Ramos (cell line): ENCODE measurements at regions not wholly inside any gene's neighbourhood (a gene's known extent, or its start where the extent isn't known, plus 50 kb on each side); places are given as distances from the start of the nearest gene placed in this dataset.
"Not testable (repeated sequence)": the region's sequence is repeated elsewhere in the genome, so short reads cannot be mapped to it uniquely, and the experiment has no call there.

ENCODE experiments used
- in situ Hi-C: fragments of 300-500 bp; cut with MboI; formaldehyde crosslinking; loops from one replicate; pipeline ENCODE4 v1.14.3; 2022; ENCODE audit warnings: low sequenced_read_pairs; ENCODE audit not compliant: unreplicated experiment

DNA sequence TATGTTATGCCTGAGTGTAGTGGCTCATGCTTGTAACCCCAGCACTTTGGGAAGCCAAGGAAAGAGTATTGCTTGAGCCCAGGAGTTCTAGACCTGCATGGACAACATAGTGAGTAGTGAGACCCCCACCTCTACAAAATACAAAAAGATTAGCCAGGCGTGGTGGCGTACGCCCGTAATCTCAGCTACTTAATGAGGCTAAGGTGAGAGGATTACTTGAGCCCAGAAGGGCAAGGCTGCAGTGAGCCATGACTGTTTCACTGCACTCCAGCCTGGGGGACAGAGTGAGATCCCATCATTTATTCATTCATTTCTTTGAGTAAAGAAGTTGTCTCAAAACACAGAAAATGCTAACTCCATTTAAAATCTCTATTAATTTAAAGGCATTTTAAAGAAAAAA is 1061.6 kb downstream of the JRKL start:
- in situ Hi-C loops, result no loop called here

DNA sequence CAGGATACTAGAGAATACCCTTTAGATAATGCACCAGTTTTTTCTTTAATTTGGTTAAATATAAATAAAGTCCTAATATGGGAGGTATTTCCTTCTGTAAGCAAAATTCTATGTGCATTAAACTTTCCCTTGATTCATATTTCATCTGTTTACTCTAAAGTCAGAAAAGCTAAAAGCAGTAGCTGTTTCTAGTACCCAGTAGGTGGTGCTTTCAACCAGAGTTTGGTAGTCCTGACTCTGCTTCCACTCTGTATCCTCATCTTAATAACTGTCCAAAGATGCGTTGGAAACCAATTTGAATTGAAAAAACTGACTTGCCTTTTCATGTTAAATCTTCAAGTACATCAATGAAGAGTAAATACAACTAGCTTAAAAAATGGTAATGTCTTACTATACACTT is 1065.2 kb downstream of the JRKL start:
- in situ Hi-C loops, result no loop called here

DNA sequence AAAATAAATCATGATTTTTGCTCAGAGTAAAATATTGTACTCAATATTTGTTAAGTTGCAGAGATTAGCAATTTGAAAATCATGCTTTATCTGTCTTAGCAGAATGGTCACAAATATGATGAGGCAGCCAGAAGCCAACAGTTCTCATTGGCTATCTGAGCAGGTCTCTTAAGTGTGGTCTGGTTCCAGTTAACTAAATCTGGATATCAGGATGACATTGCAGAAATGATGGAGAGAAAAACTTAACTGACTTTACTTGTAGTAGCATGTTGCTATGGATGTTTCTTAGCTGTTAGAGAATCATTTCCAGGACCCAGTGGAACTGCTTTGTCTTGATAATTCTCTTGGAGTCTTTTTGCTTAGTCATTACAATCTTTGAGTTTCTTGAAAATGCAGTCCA is 1070.3 kb downstream of the JRKL start:
- in situ Hi-C loops, result no loop called here

DNA sequence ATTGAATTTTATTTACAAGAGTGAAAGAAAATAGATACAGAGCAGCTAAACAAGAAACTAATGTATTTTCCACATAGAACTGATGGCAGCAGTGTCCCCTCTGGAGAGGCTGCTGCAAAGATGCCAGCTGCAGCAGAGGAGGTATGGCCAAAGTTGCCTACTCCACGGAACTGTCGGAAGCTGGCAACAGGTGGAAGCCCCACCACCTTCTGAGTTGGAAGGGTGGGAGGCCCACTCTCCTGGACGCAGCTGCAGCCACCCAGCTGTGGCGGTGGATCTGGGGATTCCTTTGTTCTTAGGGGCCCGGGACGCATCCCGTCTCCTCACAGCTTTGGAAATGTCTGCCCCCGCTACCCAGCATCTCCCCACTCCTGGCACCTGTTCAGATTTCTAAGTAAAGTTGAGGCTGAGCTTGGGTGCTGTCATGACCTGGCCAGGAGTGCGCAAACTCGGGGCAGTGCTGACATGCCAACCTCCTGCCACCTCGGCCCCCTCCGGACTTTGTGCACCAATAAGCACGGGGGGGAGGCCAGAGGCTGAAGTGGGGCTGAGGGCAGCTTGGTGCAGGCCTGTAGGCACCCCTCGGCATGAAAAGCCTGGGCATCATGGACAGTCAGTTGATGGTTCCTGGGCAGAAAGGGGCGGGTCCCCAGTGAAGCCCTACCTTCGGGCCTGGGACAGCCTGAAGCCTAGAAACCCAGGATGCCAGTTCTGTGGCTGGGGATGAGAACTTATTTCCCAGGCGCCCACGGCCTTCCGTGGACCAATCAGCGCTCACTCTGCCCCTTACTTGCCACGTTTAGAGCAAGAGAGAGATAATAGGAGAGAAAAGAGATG is 1071.4 kb downstream of the JRKL start:
- in situ Hi-C loops, result no loop called here

DNA sequence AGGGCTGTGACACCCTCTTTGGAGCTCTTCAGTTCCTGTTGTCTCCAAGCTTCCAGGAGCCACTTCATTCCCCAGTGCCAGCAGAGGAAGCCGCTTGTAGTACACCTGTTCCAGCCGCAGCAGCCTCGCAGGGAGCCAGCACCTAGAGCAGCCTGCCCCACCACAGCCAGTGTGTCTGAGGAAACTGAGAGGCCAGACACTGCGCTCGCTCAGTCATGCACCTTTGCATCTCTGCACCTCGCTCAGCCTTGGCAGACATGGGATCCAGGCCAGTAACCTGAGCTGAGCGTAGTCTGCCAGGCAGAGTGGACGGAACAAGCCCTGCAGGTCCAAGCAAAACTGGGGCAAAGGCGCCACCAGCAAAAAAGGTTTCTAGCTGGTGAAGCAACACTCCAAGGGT is 1072.1 kb downstream of the JRKL start:
- in situ Hi-C loops, result no loop called here

DNA sequence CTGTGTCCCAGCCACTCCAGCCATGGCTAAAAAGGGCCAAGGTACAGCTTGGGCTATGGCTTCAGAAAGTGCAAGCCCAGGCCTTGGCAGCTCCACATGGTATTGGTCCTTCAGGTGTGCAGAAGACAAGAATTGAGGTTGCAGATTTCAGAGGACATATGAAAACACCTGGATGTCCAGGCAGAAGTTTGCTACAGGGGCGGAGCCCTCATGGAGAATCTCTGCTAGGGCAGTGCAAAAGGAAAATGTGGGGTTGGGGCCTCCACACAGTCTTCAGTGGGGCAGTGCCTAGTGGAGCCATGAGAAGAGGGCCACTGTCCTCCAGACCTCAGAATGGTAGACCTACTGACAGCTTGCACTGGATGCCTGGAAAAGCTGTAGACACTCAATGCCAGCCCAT is 1074.1 kb downstream of the JRKL start:
- in situ Hi-C loops, result no loop called here

DNA sequence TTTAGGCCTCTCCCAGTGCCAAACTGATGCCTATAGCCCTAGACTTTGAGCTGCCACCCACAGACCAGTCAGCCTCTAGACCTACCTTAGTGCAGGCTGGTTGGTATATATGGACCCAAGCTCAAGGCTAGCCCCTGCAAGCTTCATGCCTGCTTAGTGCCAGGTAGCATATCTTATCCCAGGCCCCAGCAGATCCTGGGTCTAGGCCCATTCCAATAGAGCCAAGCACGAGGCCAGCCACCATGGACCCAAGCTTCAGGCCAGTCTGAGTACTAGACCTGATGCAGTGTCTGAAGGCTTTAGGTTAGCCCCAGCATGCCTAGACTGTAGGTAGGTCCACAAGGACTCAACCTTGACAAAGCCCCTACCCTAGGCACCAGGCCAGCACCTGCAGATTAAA is 1081.7 kb downstream of the JRKL start:
- in situ Hi-C loops, result no loop called here

DNA sequence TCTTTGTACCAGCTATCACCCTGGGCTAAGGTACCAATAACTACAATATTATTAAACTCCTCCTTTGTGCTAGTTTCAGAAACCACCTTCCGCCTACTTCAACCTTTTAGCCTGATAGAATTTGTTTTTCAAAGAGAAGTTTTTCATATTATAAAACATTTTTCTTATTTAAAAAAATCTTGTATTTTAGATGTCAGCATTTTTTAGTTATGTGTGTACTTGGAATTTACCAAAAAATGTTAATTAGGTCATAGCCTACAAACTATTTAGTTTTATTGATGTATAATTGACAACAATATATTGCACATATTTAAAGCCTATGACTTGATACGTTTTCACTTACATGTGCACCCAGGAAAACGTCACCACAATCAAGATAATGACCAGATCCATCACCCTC is 1097.6 kb downstream of the JRKL start:
- in situ Hi-C loops, result no loop called here

DNA sequence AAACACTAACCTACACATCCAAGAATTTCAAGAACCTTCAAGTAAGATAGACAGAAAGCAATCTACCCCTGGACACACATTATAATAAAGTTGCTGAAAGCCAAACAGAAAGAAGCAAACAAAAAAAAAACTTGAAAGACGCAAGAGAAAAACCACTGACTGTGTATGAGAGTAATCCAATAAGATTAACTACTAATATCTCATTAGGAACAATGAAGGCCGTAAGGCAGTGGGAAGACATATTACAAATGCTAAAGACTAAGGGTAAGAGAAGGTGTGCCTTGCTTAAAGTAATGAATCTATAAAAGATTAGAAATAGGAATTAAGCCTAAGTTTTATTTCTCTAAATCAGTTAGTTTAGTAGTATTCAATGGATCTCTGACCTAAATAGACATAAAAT is 1109.1 kb downstream of the JRKL start:
- in situ Hi-C loops, result no loop called here

DNA sequence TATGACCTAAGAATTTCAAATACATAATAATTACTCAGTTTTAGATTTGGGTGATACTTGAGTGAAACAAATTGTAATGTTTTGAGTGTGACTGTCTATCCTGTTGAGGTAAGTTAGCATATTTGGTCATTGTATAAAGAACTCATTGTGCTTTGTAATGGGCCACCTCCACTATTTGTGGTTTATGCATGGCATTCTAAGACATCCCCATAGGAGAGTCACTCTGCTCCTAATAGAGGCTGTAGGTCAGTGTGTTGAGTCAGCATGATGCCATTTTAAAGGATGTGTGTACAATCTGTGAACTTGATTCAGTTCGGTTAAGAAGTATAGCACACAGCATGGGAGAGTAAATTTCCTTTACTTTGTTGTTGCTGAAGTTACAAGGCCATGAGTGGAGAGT is 1112.4 kb downstream of the JRKL start:
- in situ Hi-C loops, result no loop called here

DNA sequence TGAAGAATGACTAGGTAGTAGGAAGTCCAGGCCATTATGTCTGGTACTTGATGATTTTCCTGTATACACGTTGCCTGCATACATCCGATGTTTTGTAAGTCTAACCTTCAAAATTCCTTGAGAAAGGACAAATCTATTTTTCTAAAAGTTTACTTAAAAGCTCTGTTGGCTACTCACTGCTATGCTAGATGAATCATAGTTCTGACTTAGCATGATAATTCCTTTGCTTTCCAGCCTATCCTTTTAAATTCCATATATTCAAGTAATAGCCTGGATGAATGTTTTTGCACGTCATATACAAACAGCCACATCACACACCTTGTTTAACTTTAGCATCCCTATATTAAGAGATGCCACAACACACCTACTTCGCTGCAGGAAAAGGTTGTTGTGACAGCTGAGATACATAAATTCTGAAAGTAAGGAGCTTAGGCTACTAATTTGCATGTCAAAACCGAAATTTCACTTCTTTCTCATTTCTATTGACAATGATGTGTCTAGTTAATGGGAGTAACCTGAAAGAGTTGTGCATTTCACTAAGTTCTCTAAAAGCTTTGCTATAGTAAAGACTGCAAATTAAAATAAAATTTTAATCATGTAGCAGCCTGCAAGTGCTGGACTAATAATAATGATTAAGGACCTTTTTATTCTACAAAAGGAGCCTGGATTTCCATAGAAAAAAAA is 1116.4 kb downstream of the JRKL start:
- in situ Hi-C loops, result no loop called here

DNA sequence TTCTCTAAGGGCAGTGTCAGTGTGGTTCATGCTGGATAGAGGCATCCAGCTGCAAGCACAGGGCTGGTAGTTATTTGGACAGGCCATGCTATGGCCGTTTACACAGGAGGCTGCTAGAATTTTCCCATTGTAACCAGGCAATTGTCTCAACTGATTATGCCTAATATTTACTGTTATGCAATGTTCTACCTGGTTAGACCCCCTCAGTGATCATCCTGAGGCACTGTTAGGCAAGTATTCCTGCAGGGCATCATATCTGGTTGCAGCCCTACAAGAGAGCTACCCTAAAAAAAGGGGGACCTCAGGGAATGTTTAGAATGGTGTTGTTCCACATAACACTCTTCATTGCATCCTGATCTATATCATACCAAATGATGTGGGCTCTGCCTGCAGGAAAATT is 1124.6 kb downstream of the JRKL start:
- in situ Hi-C loops, result no loop called here

DNA sequence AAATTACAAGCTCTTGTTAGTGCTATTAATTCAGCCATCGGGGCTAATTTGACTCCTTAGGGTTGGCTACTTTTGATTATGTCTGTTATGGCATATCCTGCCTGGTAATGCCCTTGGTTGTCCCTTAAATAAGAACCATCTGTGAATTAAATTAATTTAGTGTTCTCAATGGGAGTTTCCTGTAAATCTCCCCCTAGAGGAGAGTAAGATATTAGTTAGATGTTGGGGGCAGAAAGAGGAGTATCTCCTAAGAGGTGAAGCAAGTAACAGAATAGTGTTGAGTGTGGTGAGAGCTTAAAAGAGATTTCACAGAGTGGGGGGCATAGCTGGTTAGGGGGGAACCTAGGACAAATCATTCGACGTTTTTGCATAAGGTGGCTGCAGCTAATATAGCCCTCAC is 1126.9 kb downstream of the JRKL start:
- in situ Hi-C loops, result no loop called here

DNA sequence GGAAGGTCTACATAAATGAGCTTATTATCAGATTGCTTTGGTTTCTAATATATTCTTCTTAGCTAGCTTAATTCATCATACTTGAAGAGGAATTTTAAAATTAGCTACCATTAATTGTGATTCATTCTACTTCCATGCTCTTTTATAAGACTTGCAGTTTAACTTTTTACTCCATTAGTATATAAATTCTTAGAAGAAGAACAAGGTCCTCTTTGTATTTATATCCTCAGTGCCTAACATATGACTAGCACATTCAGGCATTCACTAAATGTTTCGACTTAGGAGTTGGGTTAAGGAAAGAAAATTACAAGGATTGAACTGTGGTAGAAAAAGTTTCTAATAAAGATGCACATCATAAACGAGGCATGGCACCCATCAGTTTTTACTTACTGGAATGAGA is 1135.5 kb downstream of the JRKL start:
- in situ Hi-C loops, result no loop called here

DNA sequence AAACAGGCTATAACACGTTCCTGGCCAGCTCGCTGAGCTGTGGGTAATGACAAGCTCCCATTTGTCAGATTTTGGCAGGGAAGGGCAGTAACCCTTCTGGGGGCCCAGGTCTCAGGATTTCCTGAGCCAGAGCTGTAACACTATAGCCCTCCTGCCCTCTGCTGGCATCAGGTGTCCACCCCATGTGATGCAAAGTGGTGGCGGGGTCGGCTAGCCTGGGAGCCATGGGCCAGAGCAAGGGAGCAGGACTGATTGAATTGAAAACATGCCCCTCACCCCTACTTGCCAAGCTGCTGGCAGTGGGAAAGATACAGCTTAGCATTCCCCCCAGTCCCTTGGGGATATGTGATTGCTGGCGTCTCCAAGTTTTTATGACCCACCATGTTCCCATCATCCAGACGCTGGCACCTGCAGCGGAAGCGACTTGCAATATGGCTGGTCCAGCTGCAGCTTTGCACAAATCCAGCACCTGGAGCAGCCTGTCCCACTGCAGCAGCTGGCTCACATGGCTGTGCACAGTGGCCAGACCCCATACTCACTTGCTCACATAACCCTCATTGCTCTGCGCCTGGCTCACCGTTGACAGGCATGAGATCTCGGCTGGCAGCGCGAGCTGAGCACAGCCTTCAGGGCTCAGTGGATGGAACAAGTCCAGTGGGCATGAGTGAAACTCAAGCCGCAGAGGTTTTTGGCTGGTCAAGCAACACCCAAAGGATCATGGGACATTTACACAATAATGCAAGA is 1147.8 kb downstream of the JRKL start:
- in situ Hi-C loops, result no loop called here

DNA sequence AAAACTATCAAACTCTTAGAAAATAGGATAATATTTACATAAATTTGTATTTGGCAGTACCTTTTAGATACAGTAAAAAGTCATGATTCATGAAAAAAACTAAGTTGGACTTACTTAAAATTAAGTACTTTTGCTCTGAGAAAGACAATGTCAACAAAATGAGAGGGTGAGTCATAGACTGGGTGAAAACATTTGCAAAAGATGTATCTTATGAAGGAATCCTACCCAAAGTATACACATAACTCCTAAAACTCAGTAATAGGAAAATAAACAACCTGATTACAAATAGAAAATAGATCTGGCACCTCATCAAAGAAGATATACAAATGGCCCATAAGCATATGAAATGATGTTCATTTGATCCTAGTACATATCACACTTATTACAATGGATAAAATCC is 1154.6 kb downstream of the JRKL start:
- in situ Hi-C loops, result no loop called here

DNA sequence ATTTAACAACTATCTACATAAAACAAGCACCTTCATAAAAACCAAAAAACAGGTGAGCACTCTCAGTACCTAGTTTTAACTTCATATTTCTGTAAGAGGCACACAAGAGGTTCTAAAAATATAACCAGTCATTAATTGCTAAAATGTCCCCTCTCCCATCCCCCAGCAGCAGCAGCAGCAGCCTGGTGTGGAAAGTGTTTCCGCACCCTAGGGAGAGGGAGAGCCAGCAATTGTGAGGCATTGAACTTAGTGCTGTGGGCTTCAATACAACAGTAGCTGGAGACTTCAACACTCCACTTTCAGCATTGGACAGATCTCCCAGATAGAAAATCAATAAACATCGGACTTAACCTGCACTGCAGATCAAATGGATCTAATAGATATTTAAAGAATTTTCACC is 1158.5 kb downstream of the JRKL start:
- in situ Hi-C loops, result no loop called here

DNA sequence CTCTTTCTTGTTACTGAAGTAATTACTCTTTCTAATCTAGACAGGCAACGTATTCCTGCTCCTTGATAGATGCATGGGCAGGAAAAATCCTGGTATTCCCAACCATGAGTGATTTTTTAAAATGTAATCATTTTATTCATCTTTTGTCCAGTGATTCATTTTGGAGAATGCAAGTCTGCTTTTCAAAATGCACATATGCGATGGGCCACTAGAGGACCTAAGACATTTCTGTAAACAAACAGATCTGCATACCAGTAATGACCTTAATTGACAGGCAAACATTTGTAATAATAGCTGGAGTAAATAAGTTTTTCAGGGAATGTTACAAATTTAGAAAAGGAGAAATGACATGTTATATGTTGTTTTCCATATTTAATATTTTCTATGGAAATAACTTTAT is 1167.6 kb downstream of the JRKL start:
- in situ Hi-C loops, result no loop called here

DNA sequence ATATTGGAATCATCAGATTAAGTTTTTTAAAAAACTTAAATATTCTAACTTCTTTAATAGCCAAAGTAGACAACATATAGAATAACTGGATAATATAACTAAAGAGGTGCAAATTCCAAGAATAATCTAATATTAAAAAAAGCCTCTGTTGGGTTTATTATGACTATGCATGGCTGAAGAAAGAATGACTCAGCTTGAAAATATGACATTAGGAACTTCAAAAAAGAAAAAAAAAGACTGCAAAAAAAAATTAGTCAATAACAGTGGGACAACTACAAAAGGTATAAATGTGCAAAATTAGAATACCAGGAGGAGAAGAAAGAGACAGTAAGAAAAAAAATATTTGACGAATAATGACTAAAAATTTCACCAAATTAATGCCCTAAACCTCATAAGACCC is 1178.0 kb downstream of the JRKL start:
- in situ Hi-C loops, result no loop called here

DNA sequence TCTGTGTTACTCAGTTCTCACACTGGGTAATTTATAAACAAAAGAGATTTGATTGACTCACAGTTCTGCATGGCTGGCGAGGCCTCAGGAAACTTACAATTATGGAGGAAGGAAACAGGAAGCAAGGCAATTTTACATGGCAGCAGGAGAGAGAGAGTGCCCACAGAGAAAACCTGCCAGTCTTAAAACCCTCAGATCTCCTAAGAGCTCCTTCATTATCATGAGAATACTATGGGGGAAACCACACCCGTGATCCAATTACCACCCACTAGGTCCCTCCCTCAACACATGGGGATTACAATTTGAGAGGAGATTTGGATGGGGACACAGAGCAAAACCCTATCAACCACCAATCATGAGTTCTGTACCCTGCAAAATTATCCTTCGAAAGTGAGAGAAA is 1180.8 kb downstream of the JRKL start:
- in situ Hi-C loops, result no loop called here

DNA sequence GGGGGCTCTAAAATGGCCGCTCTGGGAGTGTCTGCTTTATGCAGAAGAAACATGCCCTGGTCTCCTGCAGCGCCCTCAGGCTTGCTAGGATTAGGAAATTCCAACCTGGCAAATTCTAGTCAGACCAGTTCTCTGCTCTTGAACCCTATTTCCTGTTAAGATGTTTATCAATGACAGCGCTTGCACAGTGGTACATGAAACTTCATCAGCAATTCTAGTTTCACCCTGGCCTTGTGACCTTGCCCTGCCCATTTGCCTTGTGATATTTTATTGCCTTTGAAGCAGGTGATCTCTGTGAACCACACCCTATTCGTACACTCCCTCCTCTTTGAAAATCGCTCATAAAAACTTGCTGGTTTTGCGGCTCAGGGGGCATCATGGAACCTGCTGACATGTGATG is 1184.0 kb downstream of the JRKL start:
- in situ Hi-C loops, result not testable (repeated sequence)
